PC-3 (cell line): ENCODE measurements at regions not wholly inside any gene's neighbourhood (a gene's known extent, or its start where the extent isn't known, plus 50 kb on each side); places are given as distances from the start of the nearest gene placed in this dataset.

Source experiments
- EZH2 ChIP-seq: fragments of 300-600 bp; sonication (generic); IDR thresholded peaks from one replicate; pipeline ENCODE4 v1.6.1; 2017; ENCODE audit warnings: antibody characterized with exemption, mild to moderate bottlenecking, low read length; ENCODE audit not compliant: unreplicated experiment
- TF ChIP-seq, protein P1 (sequence below): fragments of 300-600 bp; sonication (generic); conservative IDR thresholded peaks from 2 replicates; pipeline ENCODE4 v1.5.1; 2017; ENCODE audit warnings: antibody characterized with exemption, low read depth, mild to moderate bottlenecking, low read length

DNA sequence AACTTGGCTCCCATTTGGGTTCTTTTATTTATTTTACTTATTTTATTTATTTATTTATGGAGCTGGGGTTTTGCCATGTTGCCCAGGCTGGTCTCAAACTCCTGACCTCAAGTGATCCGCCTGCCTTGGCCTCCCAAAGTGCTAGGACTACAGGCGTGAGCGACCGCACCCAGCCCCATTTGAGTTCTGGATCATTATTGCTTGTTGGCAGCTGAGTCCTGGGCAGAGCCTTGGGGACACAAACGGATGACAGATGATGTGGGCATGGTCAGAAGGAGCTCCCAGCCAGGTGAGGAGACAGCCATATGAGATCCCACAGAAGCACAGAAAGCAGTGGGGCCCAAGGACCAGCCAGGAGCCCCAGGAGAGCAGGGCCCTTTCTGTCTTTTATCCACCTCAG lies 254.0 kb downstream of the MATN1 start:
- TF ChIP-seq, protein P1, sequence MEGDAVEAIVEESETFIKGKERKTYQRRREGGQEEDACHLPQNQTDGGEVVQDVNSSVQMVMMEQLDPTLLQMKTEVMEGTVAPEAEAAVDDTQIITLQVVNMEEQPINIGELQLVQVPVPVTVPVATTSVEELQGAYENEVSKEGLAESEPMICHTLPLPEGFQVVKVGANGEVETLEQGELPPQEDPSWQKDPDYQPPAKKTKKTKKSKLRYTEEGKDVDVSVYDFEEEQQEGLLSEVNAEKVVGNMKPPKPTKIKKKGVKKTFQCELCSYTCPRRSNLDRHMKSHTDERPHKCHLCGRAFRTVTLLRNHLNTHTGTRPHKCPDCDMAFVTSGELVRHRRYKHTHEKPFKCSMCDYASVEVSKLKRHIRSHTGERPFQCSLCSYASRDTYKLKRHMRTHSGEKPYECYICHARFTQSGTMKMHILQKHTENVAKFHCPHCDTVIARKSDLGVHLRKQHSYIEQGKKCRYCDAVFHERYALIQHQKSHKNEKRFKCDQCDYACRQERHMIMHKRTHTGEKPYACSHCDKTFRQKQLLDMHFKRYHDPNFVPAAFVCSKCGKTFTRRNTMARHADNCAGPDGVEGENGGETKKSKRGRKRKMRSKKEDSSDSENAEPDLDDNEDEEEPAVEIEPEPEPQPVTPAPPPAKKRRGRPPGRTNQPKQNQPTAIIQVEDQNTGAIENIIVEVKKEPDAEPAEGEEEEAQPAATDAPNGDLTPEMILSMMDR: no peak
- TF ChIP-seq EZH2: no peak
